PC-9 (cell line): ENCODE measurements at regions not wholly inside any gene's neighbourhood (a gene's known extent, or its start where the extent isn't known, plus 50 kb on each side); places are given as distances from the start of the nearest gene placed in this dataset.

Experiments used
- BruUV-seq: library from RNA; stranded (reverse); fragments of 400-500 nt; replicated peaks from 2 replicates; lab custom pipeline; 2021; lab: Mats Ljungman, UMichigan
- CTCF ChIA-PET: fragments of 300-600 bp; sonication (Branson Sonifier 250); formaldehyde crosslinking; loops from one replicate; lab custom pipeline; 2022; ENCODE audit warnings: antibody characterized with exemption; lab: Charles Lee
- POLR2A ChIA-PET: fragments of 300-600 bp; sonication (Branson Sonifier 250); formaldehyde crosslinking; loops from one replicate; lab custom pipeline; 2022; ENCODE audit warnings: antibody characterized with exemption; ENCODE audit not compliant: unreplicated experiment; lab: Charles Lee
- DNase-seq, 2 experiments: peaks; one replicate each; pipeline versions ENCODE4 v3.0.0 to v3.0.0-alpha.2; 2015 to 2022; ENCODE audit warnings: mixed read lengths in 1 of 2
- H2AFZ ChIP-seq: fragments of 200-600 bp; sonication (generic); 2 replicates; pipeline ENCODE4 v1.8.1; 2017; ENCODE audit warnings: antibody characterized with exemption
- H3F3A ChIP-seq: fragments of 200-600 bp; sonication (generic); 2 replicates; pipeline ENCODE4 v1.8.1; 2017; ENCODE audit warnings: antibody characterized with exemption, mild to moderate bottlenecking, low read depth; ENCODE audit not compliant: insufficient read depth
- H3K27ac ChIP-seq: fragments of 200-600 bp; sonication (generic); 2 replicates; pipeline ENCODE4 v1.6.1; 2016; ENCODE audit warnings: mixed run types
- H3K27me3 ChIP-seq: fragments of 200-600 bp; sonication (generic); 2 replicates; pipeline ENCODE4 v1.6.1; 2016; ENCODE audit warnings: low read depth, mixed run types; ENCODE audit not compliant: insufficient read depth
- H3K36me3 ChIP-seq: fragments of 200-600 bp; sonication (generic); 2 replicates; pipeline ENCODE4 v1.6.1; 2016; ENCODE audit warnings: low read depth, mixed run types
- H3K4me1 ChIP-seq: fragments of 200-600 bp; sonication (generic); replicated peaks from 2 replicates; pipeline ENCODE4 v1.6.1; 2016; ENCODE audit warnings: mixed run types; ENCODE audit not compliant: insufficient read depth
- H3K4me2 ChIP-seq: fragments of 200-600 bp; sonication (generic); 2 replicates; pipeline ENCODE4 v1.6.1; 2017; ENCODE audit warnings: mixed run types
- H3K4me3 ChIP-seq: fragments of 200-600 bp; sonication (generic); 2 replicates; pipeline ENCODE4 v1.6.1; 2016; ENCODE audit warnings: mixed run types
- H3K79me2 ChIP-seq: fragments of 200-600 bp; sonication (generic); 2 replicates; pipeline ENCODE4 v1.6.1; 2017; ENCODE audit warnings: low read depth, mixed run types
- H3K9me2 ChIP-seq: fragments of 200-600 bp; sonication (generic); 2 replicates; pipeline ENCODE4 v1.8.1; 2017; ENCODE audit warnings: mild to moderate bottlenecking; ENCODE audit not compliant: insufficient read depth
- H3K9me3 ChIP-seq: fragments of 200-600 bp; sonication (generic); 2 replicates; pipeline ENCODE4 v1.8.1; 2016; ENCODE audit warnings: low read depth; ENCODE audit not compliant: insufficient read depth
- H4K20me1 ChIP-seq: fragments of 200-600 bp; sonication (generic); 2 replicates; pipeline ENCODE4 v1.8.1; 2017; ENCODE audit not compliant: insufficient read depth
- CTCF ChIP-seq: fragments of 200-600 bp; sonication (generic); conservative IDR thresholded peaks from 2 replicates; pipeline ENCODE4 v1.6.1; 2017; ENCODE audit warnings: mixed run types, antibody characterized with exemption, mild to moderate bottlenecking, moderate library complexity
- EZH2 ChIP-seq: fragments of 200-600 bp; sonication (generic); IDR thresholded peaks from 2 replicates; pipeline ENCODE4 v1.8.0; 2017; ENCODE audit warnings: antibody characterized with exemption, low read depth
- intact Hi-C: fragments of 100-400 bp; cut with micrococcal nuclease; formaldehyde crosslinking; loops from one replicate; pipeline ENCODE4 v1.10.0; 2022; ENCODE audit not compliant: unreplicated experiment

DNA sequence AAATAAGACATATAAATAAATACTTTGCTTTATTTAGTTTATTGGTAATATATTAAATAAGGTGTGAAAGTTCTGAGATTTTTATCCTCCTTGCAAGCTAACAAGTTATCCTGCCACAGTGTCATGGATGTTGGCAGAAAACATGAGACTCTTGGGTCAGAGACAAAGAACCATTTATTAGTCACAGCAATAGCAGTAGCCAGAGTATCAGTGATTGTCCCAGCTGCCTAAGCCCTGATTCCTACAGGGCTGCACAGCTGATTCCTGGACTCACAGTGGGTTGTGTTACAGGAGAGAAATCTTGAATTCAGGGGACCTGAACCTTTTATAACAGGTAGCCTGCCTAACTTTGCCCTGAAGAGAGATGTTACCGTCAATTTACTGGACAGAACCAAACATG is 304.5 kb upstream of the ZNF608 start:
- Histone ChIP-seq H3K27me3 (no peaks in the 10 kb centered on the region), H4K20me1 (no peaks in the 10 kb centered on the region), H3F3A (no peaks in the 10 kb centered on the region), H3K4me3 (no peak overlapping the region), H3K4me1 (no peaks in the 10 kb centered on the region), H3K79me2 (no peaks in the 10 kb centered on the region), H3K9me3 (no peaks in the 10 kb centered on the region), H3K27ac (no peak overlapping the region), H2AFZ (no peak overlapping the region), H3K4me2 (no peak overlapping the region), H3K36me3 (no peaks in the 10 kb centered on the region), H3K9me2 (no peaks in the 10 kb centered on the region)
- intact Hi-C loops, result no loop called here
- BruUV-seq, result no TSS peak
- CTCF ChIA-PET, result no interaction called here
- TF ChIP-seq EZH2 (no peak), CTCF (no peak)
- DNase-seq, result no peak
- POLR2A ChIA-PET, result no interaction called here

- intact Hi-C loops, result no loop called here
- Histone ChIP-seq H3K27ac (no peak overlapping the region), H3K27me3 (no peaks in the 10 kb centered on the region), H2AFZ (no peak overlapping the region), H3K79me2 (no peaks in the 10 kb centered on the region), H3K4me1 (no peaks in the 10 kb centered on the region), H3K9me2 (no peaks in the 10 kb centered on the region), H3K4me3 (no peak overlapping the region), H4K20me1 (no peaks in the 10 kb centered on the region), H3F3A (no peaks in the 10 kb centered on the region), H3K9me3 (no peaks in the 10 kb centered on the region; the same call in 1 of the 2 replicates), H3K4me2 (no peak overlapping the region), H3K36me3 (no peaks in the 10 kb centered on the region)
- POLR2A ChIA-PET, result no interaction called here
- CTCF ChIA-PET, result no interaction called here
- no peak for DNase-seq
- no TSS peak for BruUV-seq
- TF ChIP-seq CTCF (no peak), EZH2 (no peak)
Observed at GRCh38 chr5:125052584-125052983, 306.1 kb upstream of the ZNF608 start.

GRCh38 chr5:125053179-125053578 is 306.7 kb upstream of the ZNF608 start:
- Histone ChIP-seq H3K79me2 (no peaks in the 10 kb centered on the region), H3K27ac (no peak overlapping the region), H3K27me3 (no peaks in the 10 kb centered on the region), H3K4me1 (no peaks in the 10 kb centered on the region), H3K4me2 (no peak overlapping the region), H3K36me3 (no peaks in the 10 kb centered on the region), H3K9me3 (no peaks in the 10 kb centered on the region; the same call in 1 of the 2 replicates), H3K9me2 (no peaks in the 10 kb centered on the region), H3K4me3 (no peak overlapping the region), H4K20me1 (no peaks in the 10 kb centered on the region), H3F3A (no peaks in the 10 kb centered on the region), H2AFZ (no peak overlapping the region)
- intact Hi-C loops, result no loop called here
- no peak for DNase-seq
- POLR2A ChIA-PET, result no interaction called here
- BruUV-seq, result no TSS peak
- TF ChIP-seq EZH2 (no peak), CTCF (no peak)
- CTCF ChIA-PET, result no interaction called here
